ENCODE measurements at regions not wholly inside any gene's neighbourhood (a gene's known extent, or its start where the extent isn't known, plus 50 kb on each side); places are given as distances from the start of the nearest gene placed in this dataset.

DNA sequence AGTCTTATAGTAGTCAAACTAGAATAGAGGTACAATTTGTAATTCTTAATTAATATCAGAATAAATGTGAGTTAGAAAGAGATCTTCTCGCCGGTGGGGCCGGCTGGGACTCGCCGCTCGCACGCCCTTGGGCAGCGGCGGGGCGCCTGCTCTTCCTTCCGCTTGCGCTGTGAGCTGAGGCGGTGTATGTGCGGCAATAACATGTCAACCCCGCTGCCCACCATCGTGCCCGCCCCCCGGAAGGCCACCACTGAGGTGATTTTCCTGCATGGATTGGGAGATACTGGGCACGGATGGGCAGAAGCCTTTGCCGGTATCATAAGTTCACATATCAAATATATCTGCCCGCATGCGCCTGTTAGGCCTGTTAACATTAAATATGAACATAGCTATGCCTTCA is 123.7 kb upstream of the OGFRL1 start:
- no peak for DNase-seq (ENCODE audit: low spot score)
- WGBS (ENCODE audit: low lambda C conversion rate, missing lambda C conversion rate), result 97% methylated on average over 22 of the region's 22 CpGs
- no peak overlapping the region for H3K4me2 ChIP-seq
- TF ChIP-seq, protein P1, sequence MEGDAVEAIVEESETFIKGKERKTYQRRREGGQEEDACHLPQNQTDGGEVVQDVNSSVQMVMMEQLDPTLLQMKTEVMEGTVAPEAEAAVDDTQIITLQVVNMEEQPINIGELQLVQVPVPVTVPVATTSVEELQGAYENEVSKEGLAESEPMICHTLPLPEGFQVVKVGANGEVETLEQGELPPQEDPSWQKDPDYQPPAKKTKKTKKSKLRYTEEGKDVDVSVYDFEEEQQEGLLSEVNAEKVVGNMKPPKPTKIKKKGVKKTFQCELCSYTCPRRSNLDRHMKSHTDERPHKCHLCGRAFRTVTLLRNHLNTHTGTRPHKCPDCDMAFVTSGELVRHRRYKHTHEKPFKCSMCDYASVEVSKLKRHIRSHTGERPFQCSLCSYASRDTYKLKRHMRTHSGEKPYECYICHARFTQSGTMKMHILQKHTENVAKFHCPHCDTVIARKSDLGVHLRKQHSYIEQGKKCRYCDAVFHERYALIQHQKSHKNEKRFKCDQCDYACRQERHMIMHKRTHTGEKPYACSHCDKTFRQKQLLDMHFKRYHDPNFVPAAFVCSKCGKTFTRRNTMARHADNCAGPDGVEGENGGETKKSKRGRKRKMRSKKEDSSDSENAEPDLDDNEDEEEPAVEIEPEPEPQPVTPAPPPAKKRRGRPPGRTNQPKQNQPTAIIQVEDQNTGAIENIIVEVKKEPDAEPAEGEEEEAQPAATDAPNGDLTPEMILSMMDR (IDR thresholded peaks at IDR 0.05; ENCODE audit: poor library complexity), result no peak
- TF ChIP-seq EZH2 (IDR thresholded peaks at IDR 0.05; ENCODE audit: borderline replicate concordance), result no peak
- no peak for TF ChIP-seq EZH2phosphoT487 (IDR thresholded peaks at IDR 0.05; ENCODE audit: low read depth, severe bottlenecking, unreplicated experiment)
- H2AFZ ChIP-seq, result no peak overlapping the region
- H3K9me2 ChIP-seq (replicated peaks; ENCODE audit: insufficient read depth), result no peaks in the 10 kb centered on the region
- H3K4me1 ChIP-seq (ENCODE audit: insufficient read depth), result peaks cover 4% of the 10 kb centered on the region
- H3K27me3 ChIP-seq, result no peaks in the 10 kb centered on the region
- no peaks in the 10 kb centered on the region for H4K20me1 ChIP-seq (ENCODE audit: insufficient read depth, poor library complexity, severe bottlenecking)
- H3K9me3 ChIP-seq (ENCODE audit: low read depth), result no peaks in the 10 kb centered on the region
- no peak overlapping the region for H3K4me3 ChIP-seq
- H3K27ac ChIP-seq, result no peak overlapping the region
- no peaks in the 10 kb centered on the region for H3K79me2 ChIP-seq
- no peaks in the 10 kb centered on the region for H3K36me3 ChIP-seq (replicated peaks; ENCODE audit: insufficient read depth, low read depth)

DNA sequence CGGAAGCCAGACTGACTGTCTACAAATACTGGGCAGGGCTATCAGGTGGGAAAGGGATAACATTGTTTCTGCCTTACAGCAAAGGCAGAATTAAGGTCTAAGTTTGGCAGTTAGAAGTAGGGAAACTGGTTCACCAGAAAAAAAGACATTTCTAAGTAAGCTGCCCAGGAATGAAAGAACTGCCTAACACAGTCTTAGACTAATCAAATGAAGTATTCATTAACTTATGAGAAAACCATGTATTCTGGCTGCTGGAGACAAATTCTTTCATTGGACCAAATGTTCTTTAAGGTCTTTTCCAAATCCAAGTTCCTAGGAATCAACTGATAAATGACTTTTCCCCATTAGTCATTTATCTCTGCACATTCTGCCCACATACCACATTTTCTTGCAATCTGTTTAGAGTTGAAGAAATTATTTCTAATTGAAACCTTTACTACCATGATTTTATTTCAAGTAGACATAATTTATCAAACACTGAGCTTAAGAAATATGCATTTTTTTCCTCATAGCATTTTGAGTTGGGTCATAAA is 120.3 kb upstream of the OGFRL1 start:
- H3K4me2 ChIP-seq, result no peak overlapping the region
- H3K79me2 ChIP-seq, result no peaks in the 10 kb centered on the region
- TF ChIP-seq, protein P1 (IDR thresholded peaks at IDR 0.05; ENCODE audit: poor library complexity), result no peak
- TF ChIP-seq EZH2phosphoT487 (IDR thresholded peaks at IDR 0.05; ENCODE audit: low read depth, severe bottlenecking, unreplicated experiment) (no peak), EZH2 (IDR thresholded peaks at IDR 0.05; ENCODE audit: borderline replicate concordance) (no peak)
- DNase-seq (ENCODE audit: low spot score), result no peak
- no peak overlapping the region for H2AFZ ChIP-seq
- H3K27ac ChIP-seq, result no peak overlapping the region
- no peaks in the 10 kb centered on the region for H3K36me3 ChIP-seq (replicated peaks; ENCODE audit: insufficient read depth, low read depth)
- H3K4me1 ChIP-seq (ENCODE audit: insufficient read depth), result peaks cover 4% of the 10 kb centered on the region
- H3K27me3 ChIP-seq, result no peaks in the 10 kb centered on the region
- no peak overlapping the region for H3K4me3 ChIP-seq
- H4K20me1 ChIP-seq (ENCODE audit: insufficient read depth, poor library complexity, severe bottlenecking), result no peaks in the 10 kb centered on the region
- no peaks in the 10 kb centered on the region for H3K9me2 ChIP-seq (replicated peaks; ENCODE audit: insufficient read depth)
- H3K9me3 ChIP-seq (ENCODE audit: low read depth), result no peaks in the 10 kb centered on the region
- 52% methylated on average over 1 of the region's 1 CpG for WGBS (ENCODE audit: low lambda C conversion rate, missing lambda C conversion rate)

DNA sequence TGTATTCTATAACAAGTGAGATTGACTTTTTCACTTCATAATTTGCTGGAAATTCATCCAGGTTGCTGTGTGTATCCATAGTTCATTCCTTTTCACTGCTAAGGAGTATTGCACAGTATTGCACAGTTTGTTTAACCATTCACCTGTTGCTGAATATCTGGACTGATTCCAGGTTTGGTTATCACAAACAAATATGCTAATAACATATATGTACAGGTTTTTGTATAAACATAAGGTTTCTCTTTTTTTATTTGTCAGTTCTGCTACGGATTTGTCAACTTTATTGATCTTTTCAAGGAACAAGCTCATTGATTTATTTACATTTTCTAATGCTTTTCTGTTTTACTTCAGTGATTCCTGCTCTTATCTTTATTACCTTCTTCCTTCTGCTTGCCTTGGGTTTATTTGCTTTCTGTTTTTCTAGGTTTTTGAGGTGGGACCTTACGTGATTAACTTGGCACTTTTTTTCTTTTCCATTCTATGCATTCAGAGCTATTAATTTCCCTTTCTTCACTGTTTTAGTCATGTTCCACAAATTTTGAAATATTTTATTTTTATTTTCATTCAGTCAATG is 117.0 kb upstream of the OGFRL1 start:
- no peak overlapping the region for H3K27ac ChIP-seq
- TF ChIP-seq EZH2phosphoT487 (IDR thresholded peaks at IDR 0.05; ENCODE audit: low read depth, severe bottlenecking, unreplicated experiment) (no peak), EZH2 (IDR thresholded peaks at IDR 0.05; ENCODE audit: borderline replicate concordance) (no peak)
- TF ChIP-seq, protein P1 (IDR thresholded peaks at IDR 0.05; ENCODE audit: poor library complexity), result no peak
- no peaks in the 10 kb centered on the region for H3K79me2 ChIP-seq
- H3K9me3 ChIP-seq (ENCODE audit: low read depth), result no peaks in the 10 kb centered on the region
- 34% methylated on average over 2 of the region's 2 CpGs for WGBS (ENCODE audit: low lambda C conversion rate, missing lambda C conversion rate)
- peaks cover 4% of the 10 kb centered on the region for H3K4me1 ChIP-seq (ENCODE audit: insufficient read depth)
- H3K4me3 ChIP-seq, result no peak overlapping the region
- no peaks in the 10 kb centered on the region for H4K20me1 ChIP-seq (ENCODE audit: insufficient read depth, poor library complexity, severe bottlenecking)
- no peak overlapping the region for H3K4me2 ChIP-seq
- no peak for DNase-seq (ENCODE audit: low spot score)
- H3K36me3 ChIP-seq (replicated peaks; ENCODE audit: insufficient read depth, low read depth), result no peaks in the 10 kb centered on the region
- H3K9me2 ChIP-seq (replicated peaks; ENCODE audit: insufficient read depth), result no peaks in the 10 kb centered on the region
- H3K27me3 ChIP-seq, result no peaks in the 10 kb centered on the region
- H2AFZ ChIP-seq, result no peak overlapping the region

Measured in hepatocyte (in vitro differentiated cells).